ENCODE measurements at regions not wholly inside any gene's neighbourhood (a gene's known extent, or its start where the extent isn't known, plus 50 kb on each side); places are given as distances from the start of the nearest gene placed in this dataset.

- TF ChIP-seq IRF2 (CRISPR knock-in tag; IDR thresholded peaks at IDR 0.05) (no peak), ZFAT (CRISPR knock-in tag; conservative IDR thresholded peaks at IDR 0.05) (no peak), CBX1 (IDR thresholded peaks at IDR 0.05; ENCODE audit: low read depth) (no peak), ZNF329 (CRISPR knock-in tag; IDR thresholded peaks at IDR 0.05; ENCODE audit: low read depth) (no peak), ZBTB3 (CRISPR knock-in tag; IDR thresholded peaks at IDR 0.05; ENCODE audit: borderline replicate concordance, low read depth) (no peak), MAFF (IDR thresholded peaks at IDR 0.05; ENCODE audit: low read depth, low read length) (peak; percentile 83)
Observed at GRCh38 chr7:20063644-20064043, 153.5 kb downstream of the MACC1 start (continued).

GRCh38 chr7:20062932-20063331 lies 154.3 kb downstream of the MACC1 start:
- in situ Hi-C loops (cut with HindIII; ENCODE audit: extremely low pct_ligation_motif_present, low pct_unique_long_range_greater_than_20kb), result no loop called here
- no peak for FAIRE-seq
- POLR2A ChIA-PET, result no interaction called here
- TF ChIP-seq SKIL (CRISPR knock-in tag; IDR thresholded peaks at IDR 0.05; ENCODE audit: borderline replicate concordance) (no peak), ZSCAN25 (CRISPR knock-in tag; IDR thresholded peaks at IDR 0.05) (no peak), ONECUT2 (CRISPR knock-in tag; IDR thresholded peaks at IDR 0.05) (no peak), HOXA9 (CRISPR knock-in tag; IDR thresholded peaks at IDR 0.05; ENCODE audit: borderline replicate concordance) (no peak), ISL2 (CRISPR knock-in tag; IDR thresholded peaks at IDR 0.05) (no peak), ZNF569 (CRISPR knock-in tag; IDR thresholded peaks at IDR 0.05; ENCODE audit: borderline replicate concordance) (no peak)
- TF ChIP-seq, protein P1, sequence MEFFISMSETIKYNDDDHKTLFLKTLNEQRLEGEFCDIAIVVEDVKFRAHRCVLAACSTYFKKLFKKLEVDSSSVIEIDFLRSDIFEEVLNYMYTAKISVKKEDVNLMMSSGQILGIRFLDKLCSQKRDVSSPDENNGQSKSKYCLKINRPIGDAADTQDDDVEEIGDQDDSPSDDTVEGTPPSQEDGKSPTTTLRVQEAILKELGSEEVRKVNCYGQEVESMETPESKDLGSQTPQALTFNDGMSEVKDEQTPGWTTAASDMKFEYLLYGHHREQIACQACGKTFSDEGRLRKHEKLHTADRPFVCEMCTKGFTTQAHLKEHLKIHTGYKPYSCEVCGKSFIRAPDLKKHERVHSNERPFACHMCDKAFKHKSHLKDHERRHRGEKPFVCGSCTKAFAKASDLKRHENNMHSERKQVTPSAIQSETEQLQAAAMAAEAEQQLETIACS (CRISPR knock-in tag; IDR thresholded peaks at IDR 0.05), result no peak
- TF ChIP-seq, protein P2, sequence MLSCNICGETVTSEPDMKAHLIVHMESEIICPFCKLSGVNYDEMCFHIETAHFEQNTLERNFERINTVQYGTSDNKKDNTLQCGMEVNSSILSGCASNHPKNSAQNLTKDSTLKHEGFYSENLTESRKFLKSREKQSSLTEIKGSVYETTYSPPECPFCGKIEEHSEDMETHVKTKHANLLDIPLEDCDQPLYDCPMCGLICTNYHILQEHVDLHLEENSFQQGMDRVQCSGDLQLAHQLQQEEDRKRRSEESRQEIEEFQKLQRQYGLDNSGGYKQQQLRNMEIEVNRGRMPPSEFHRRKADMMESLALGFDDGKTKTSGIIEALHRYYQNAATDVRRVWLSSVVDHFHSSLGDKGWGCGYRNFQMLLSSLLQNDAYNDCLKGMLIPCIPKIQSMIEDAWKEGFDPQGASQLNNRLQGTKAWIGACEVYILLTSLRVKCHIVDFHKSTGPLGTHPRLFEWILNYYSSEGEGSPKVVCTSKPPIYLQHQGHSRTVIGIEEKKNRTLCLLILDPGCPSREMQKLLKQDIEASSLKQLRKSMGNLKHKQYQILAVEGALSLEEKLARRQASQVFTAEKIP (CRISPR knock-in tag; IDR thresholded peaks at IDR 0.05; ENCODE audit: borderline replicate concordance), result no peak
- TF ChIP-seq, protein P3, sequence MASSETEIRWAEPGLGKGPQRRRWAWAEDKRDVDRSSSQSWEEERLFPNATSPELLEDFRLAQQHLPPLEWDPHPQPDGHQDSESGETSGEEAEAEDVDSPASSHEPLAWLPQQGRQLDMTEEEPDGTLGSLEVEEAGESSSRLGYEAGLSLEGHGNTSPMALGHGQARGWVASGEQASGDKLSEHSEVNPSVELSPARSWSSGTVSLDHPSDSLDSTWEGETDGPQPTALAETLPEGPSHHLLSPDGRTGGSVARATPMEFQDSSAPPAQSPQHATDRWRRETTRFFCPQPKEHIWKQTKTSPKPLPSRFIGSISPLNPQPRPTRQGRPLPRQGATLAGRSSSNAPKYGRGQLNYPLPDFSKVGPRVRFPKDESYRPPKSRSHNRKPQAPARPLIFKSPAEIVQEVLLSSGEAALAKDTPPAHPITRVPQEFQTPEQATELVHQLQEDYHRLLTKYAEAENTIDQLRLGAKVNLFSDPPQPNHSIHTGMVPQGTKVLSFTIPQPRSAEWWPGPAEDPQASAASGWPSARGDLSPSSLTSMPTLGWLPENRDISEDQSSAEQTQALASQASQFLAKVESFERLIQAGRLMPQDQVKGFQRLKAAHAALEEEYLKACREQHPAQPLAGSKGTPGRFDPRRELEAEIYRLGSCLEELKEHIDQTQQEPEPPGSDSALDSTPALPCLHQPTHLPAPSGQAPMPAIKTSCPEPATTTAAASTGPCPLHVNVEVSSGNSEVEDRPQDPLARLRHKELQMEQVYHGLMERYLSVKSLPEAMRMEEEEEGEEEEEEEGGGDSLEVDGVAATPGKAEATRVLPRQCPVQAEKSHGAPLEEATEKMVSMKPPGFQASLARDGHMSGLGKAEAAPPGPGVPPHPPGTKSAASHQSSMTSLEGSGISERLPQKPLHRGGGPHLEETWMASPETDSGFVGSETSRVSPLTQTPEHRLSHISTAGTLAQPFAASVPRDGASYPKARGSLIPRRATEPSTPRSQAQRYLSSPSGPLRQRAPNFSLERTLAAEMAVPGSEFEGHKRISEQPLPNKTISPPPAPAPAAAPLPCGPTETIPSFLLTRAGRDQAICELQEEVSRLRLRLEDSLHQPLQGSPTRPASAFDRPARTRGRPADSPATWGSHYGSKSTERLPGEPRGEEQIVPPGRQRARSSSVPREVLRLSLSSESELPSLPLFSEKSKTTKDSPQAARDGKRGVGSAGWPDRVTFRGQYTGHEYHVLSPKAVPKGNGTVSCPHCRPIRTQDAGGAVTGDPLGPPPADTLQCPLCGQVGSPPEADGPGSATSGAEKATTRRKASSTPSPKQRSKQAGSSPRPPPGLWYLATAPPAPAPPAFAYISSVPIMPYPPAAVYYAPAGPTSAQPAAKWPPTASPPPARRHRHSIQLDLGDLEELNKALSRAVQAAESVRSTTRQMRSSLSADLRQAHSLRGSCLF (CRISPR knock-in tag; IDR thresholded peaks at IDR 0.05; ENCODE audit: borderline replicate concordance), result no peak

More at GRCh38 chr7:20062932-20063331, 154.3 kb downstream of the MACC1 start:
- Histone ChIP-seq H3K4me1 (ENCODE audit: insufficient read depth, low read length) (no peaks in the 10 kb centered on the region), H3K79me2 (ENCODE audit: insufficient read depth, low read length) (no peaks in the 10 kb centered on the region), H3K27ac (ENCODE audit: extremely low read length, insufficient read depth, low read length) (no peak overlapping the region), H3K27me3 (ENCODE audit: control insufficient read depth in 1 of 2, insufficient read depth in 2 of 2, low read length in 2 of 2) (no peaks in the 10 kb centered on the region), H3K4me3 (replicated peaks in 1 of 3; ENCODE audit: insufficient read depth in 1 of 3, low read depth in 2 of 3, low read length in 3 of 3) (no peak overlapping the region), H3K4me2 (ENCODE audit: low read depth, low read length) (no peak overlapping the region), H3K36me3 (replicated peaks in 1 of 2; ENCODE audit: control insufficient read depth in 1 of 2, insufficient read depth in 2 of 2, low read length in 2 of 2) (no peaks in the 10 kb centered on the region), H3K9ac (ENCODE audit: insufficient read depth, low read depth, low read length) (no peak overlapping the region), H2AFZ (ENCODE audit: low read length) (no peak overlapping the region), H4K20me1 (ENCODE audit: insufficient read depth, low read length) (no peaks in the 10 kb centered on the region), H3K9me3 (ENCODE audit: low read length) (peaks cover 43% of the 10 kb centered on the region)
- ATAC-seq, result no peak
- intact Hi-C loops (cut with micrococcal nuclease; ENCODE audit: unreplicated experiment), result no loop called here
- CTCF ChIA-PET (ENCODE audit: low intra/inter-chr PET ratio, low total read pairs), result no interaction called here
- 4% methylated on average over 1 of the region's 1 CpG for WGBS (ENCODE audit: low lambda C conversion rate)
- BruUV-seq (replicated peaks), result no TSS peak
- no peak for DNase-seq (ENCODE audit: low spot score)

Measured in HepG2 (cell line).